Natural killer cell (primary cell): ENCODE measurements at regions not wholly inside any gene's neighbourhood (a gene's known extent, or its start where the extent isn't known, plus 50 kb on each side); places are given as distances from the start of the nearest gene placed in this dataset.

Experiments
- ATAC-seq, 3 donors: fragments of 150-1000 bp in 2 of 3; fragments of 200-7000 bp in 1 of 3; cut with Tn5 transposase; 1 replicate in 1 of 3; 2 replicates in 2 of 3; pipeline ENCODE4 v1.10.0; 2021; ENCODE audit warnings: mild to moderate bottlenecking in 2 of 3, moderate library complexity in 2 of 3
- DNase-seq, 2 donors: peaks; one replicate each; pipeline versions ENCODE4 v3.0.0 to v3.0.0-alpha.2; 2013 to 2021; ENCODE audit warnings: mixed read lengths in 1 of 2
- H3K27ac ChIP-seq: one replicate; pipeline ENCODE4 v1.5.1; 2013; ENCODE audit warnings: mild to moderate bottlenecking, low read length
- H3K27me3 ChIP-seq: one replicate; pipeline ENCODE4 v1.6.1; 2013; ENCODE audit warnings: low read length; ENCODE audit not compliant: control insufficient read depth, insufficient read depth
- H3K36me3 ChIP-seq: one replicate; pipeline ENCODE4 v1.6.1; 2013; ENCODE audit warnings: low read length; ENCODE audit not compliant: control insufficient read depth, insufficient read depth
- H3K4me1 ChIP-seq: one replicate; pipeline ENCODE4 v1.6.1; 2013; ENCODE audit warnings: low read length; ENCODE audit not compliant: control insufficient read depth, insufficient read depth
- H3K4me3 ChIP-seq: one replicate; pipeline ENCODE4 v1.5.1; 2013; ENCODE audit warnings: low read length
- H3K9me3 ChIP-seq: one replicate; pipeline ENCODE4 v1.6.1; 2013; ENCODE audit warnings: low read length; ENCODE audit not compliant: control insufficient read depth, insufficient read depth
- H3K27ac Mint-ChIP-seq, 2 donors: one replicate each; pipeline ENCODE4 v1.8.0; 2022; ENCODE audit warnings: mild to moderate bottlenecking in 2 of 2, mixed read lengths in 2 of 2, moderate library complexity in 1 of 2
- H3K27me3 Mint-ChIP-seq, 2 donors: one replicate each; pipeline ENCODE4 v1.8.0; 2022; ENCODE audit warnings: low read depth in 2 of 2, mixed read lengths in 2 of 2
- H3K36me3 Mint-ChIP-seq: one replicate; pipeline ENCODE4 v1.8.0; 2022; ENCODE audit warnings: mixed read lengths
- H3K4me1 Mint-ChIP-seq, 2 donors: one replicate each; pipeline ENCODE4 v1.8.0; 2022; ENCODE audit warnings: mixed read lengths in 2 of 2
- H3K4me3 Mint-ChIP-seq: one replicate; pipeline ENCODE4 v1.8.0; 2022; ENCODE audit warnings: mild to moderate bottlenecking, moderate library complexity, mixed read lengths
- H3K9me3 Mint-ChIP-seq, 2 donors: one replicate each; pipeline ENCODE4 v1.8.0; 2022; ENCODE audit warnings: mixed read lengths in 2 of 2
- CTCF ChIP-seq: fragments of 200-600 bp; IDR thresholded peaks from one replicate; pipeline ENCODE4 v1.8.0; 2022; ENCODE audit warnings: antibody characterized with exemption
- WGBS: methylation state at CpG from one replicate; pipeline ENCODE4 v1.1.7; 2013; ENCODE audit warnings: missing lambda C conversion rate; ENCODE audit not compliant: insufficient coverage; 5-methylcytosine and 5-hydroxymethylcytosine counted together
- intact Hi-C: fragments of 100-400 bp; cut with micrococcal nuclease; formaldehyde crosslinking; loops from one replicate; pipeline ENCODE4 v1.14.2; 2022

DNA sequence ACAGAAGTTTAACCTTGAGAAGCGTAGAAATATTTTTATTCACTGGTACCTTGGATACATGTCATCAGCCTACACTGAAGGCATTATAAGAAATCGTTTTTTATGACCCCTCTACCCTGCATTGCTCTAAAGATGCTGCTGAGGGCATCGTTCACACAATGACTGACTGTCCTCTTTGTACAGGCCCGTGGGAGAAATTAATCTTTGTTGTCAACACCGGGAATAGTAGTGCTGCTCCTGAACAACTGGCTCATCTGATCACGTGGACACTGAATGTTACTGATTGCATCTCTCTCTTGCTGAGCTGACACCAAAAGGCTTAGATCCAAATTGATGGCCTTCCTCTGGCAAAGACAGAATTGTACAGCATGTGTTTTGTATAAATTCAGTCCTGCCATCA is 157.1 kb upstream of the SMLR1 start:
- no peaks in the 10 kb centered on the region for H3K36me3 ChIP-seq
- H3K4me3 Mint-ChIP-seq, result no peak overlapping the region
- 89% methylated on average over 6 of the region's 6 CpGs for WGBS
- no peaks in the 10 kb centered on the region for H3K4me1 Mint-ChIP-seq
- H3K27ac ChIP-seq, result no peak overlapping the region
- peaks cover 0 to 2% of the 10 kb centered on the region in 2 donors for H3K27me3 Mint-ChIP-seq
- no peak overlapping the region for H3K4me3 ChIP-seq
- H3K36me3 Mint-ChIP-seq, result no peaks in the 10 kb centered on the region
- no peak overlapping the region for H3K27ac Mint-ChIP-seq
- H3K4me1 ChIP-seq, result no peaks in the 10 kb centered on the region
- no peaks in the 10 kb centered on the region for H3K9me3 ChIP-seq
- no peak for ATAC-seq
- intact Hi-C loops, result no loop called here
- no peak for DNase-seq
- no peaks in the 10 kb centered on the region for H3K27me3 ChIP-seq
- H3K9me3 Mint-ChIP-seq, result no peaks in the 10 kb centered on the region
- TF ChIP-seq CTCF, result no peak

GRCh38 chr6:130671119-130671518 is 156.1 kb upstream of the SMLR1 start:
- 90% methylated on average over 2 of the region's 2 CpGs for WGBS
- H3K9me3 ChIP-seq, result no peaks in the 10 kb centered on the region
- no peaks in the 10 kb centered on the region for H3K27me3 ChIP-seq
- DNase-seq (no peak), ATAC-seq (no peak)
- H3K27ac ChIP-seq, result no peak overlapping the region
- H3K4me1 ChIP-seq, result no peaks in the 10 kb centered on the region
- no peaks in the 10 kb centered on the region for H3K36me3 ChIP-seq
- TF ChIP-seq CTCF, result no peak
- intact Hi-C loops, result no loop called here
- H3K4me3 ChIP-seq, result no peak overlapping the region
- peaks cover 2 to 3% of the 10 kb centered on the region in 2 donors for H3K27me3 Mint-ChIP-seq
- no peaks in the 10 kb centered on the region for H3K9me3 Mint-ChIP-seq
- H3K27ac Mint-ChIP-seq, result no peak overlapping the region
- no peak overlapping the region for H3K4me3 Mint-ChIP-seq
- H3K36me3 Mint-ChIP-seq, result no peaks in the 10 kb centered on the region
- H3K4me1 Mint-ChIP-seq, result no peaks in the 10 kb centered on the region

GRCh38 chr6:130671577-130671976 is 155.6 kb upstream of the SMLR1 start:
- Histone ChIP-seq H3K27ac (no peak overlapping the region), H3K4me3 (no peak overlapping the region), H3K4me1 (no peaks in the 10 kb centered on the region), H3K9me3 (no peaks in the 10 kb centered on the region), H3K36me3 (no peaks in the 10 kb centered on the region), H3K27me3 (no peaks in the 10 kb centered on the region)
- intact Hi-C loops, result no loop called here
- no peak overlapping the region for H3K4me3 Mint-ChIP-seq
- ATAC-seq, result no peak
- no peak overlapping the region for H3K27ac Mint-ChIP-seq
- no peaks in the 10 kb centered on the region for H3K36me3 Mint-ChIP-seq
- peaks cover 6 to 7% of the 10 kb centered on the region in 2 donors for H3K27me3 Mint-ChIP-seq
- no peak for TF ChIP-seq CTCF
- no peak for DNase-seq
- H3K9me3 Mint-ChIP-seq, result no peaks in the 10 kb centered on the region
- WGBS, result 90% methylated on average over 10 of the region's 11 CpGs
- no peaks in the 10 kb centered on the region for H3K4me1 Mint-ChIP-seq

GRCh38 chr6:130672153-130672552 is 155.1 kb upstream of the SMLR1 start:
- no peak overlapping the region for H3K4me3 Mint-ChIP-seq
- no peaks in the 10 kb centered on the region for H3K36me3 ChIP-seq
- no peaks in the 10 kb centered on the region for H3K4me1 Mint-ChIP-seq
- ATAC-seq (no peak), DNase-seq (no peak)
- H3K27ac ChIP-seq, result no peak overlapping the region
- peaks cover 0 to 2% of the 10 kb centered on the region in 2 donors for H3K9me3 Mint-ChIP-seq
- 91% methylated on average over 6 of the region's 6 CpGs for WGBS
- H3K4me3 ChIP-seq, result no peak overlapping the region
- H3K4me1 ChIP-seq, result no peaks in the 10 kb centered on the region
- no peaks in the 10 kb centered on the region for H3K36me3 Mint-ChIP-seq
- no peaks in the 10 kb centered on the region for H3K9me3 ChIP-seq
- no peak overlapping the region for H3K27ac Mint-ChIP-seq
- TF ChIP-seq CTCF, result no peak
- intact Hi-C loops, result no loop called here
- no peaks in the 10 kb centered on the region for H3K27me3 ChIP-seq
- H3K27me3 Mint-ChIP-seq, result peaks cover 6 to 8% of the 10 kb centered on the region in 2 donors
